Mammary epithelial cell (primary cell): ENCODE measurements at regions not wholly inside any gene's neighbourhood (a gene's known extent, or its start where the extent isn't known, plus 50 kb on each side); places are given as distances from the start of the nearest gene placed in this dataset.

Experiments used
- CTCF ChIP-seq, 2 donors: IDR thresholded peaks in 1 of 2; conservative IDR thresholded peaks in 1 of 2; 2 replicates each; pipeline ENCODE4 v1.5.1; 2011 to 2012; ENCODE audit warnings: inconsistent platforms in 2 of 2, low read length in 2 of 2, mild to moderate bottlenecking in 2 of 2, control low read depth in 1 of 2, low read depth in 1 of 2; ENCODE audit not compliant: insufficient read depth in 1 of 2; ENCODE audit errors: extremely low read depth in 1 of 2
- EZH2 ChIP-seq: IDR thresholded peaks from 2 replicates; pipeline ENCODE4 v1.6.1; 2012; ENCODE audit warnings: low read length, inconsistent platforms, borderline replicate concordance

GRCh38 chr19:31706691-31707620 lies 357.7 kb upstream of the TSHZ3 start:
- TF ChIP-seq CTCF (conservative IDR thresholded peaks at IDR 0.05 in 1 of 2, IDR thresholded peaks at IDR 0.05 in 1 of 2; ENCODE audit: extremely low read depth in 1 of 2, insufficient read depth in 1 of 2, low read depth in 1 of 2, low read length in 2 of 2) (no peak), EZH2 (no peak)
